GM19463 (cell line): ENCODE measurements at regions not wholly inside any gene's neighbourhood (a gene's known extent, or its start where the extent isn't known, plus 50 kb on each side); places are given as distances from the start of the nearest gene placed in this dataset.

ENCODE experiments used
- ATAC-seq: cut with Tn5 transposase; IDR thresholded peaks from one replicate; pipeline ENCODE4 v1.9.1; 2021; ENCODE audit warnings: mild to moderate bottlenecking, moderate library complexity; ENCODE audit not compliant: unreplicated experiment

DNA sequence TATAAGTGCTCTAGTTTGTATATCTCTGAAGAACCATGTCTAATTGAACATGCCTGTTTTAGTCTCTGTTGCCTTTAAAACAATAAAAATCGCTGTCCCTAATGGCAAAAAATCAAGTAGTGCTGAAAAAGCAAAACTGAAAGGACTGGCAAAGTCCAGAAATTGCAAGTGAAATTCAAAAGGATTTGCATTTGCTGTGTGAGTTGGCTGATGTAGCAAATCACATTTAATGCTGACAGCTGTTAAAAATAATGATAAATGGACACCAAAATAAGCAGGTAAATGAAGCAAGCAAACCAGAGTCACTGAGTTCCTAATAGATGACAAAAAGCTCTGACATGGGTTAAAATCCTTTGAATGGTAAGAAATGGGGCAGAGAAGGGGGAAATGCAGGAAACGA is 874.1 kb downstream of the GRM8 start:
- peak; percentile 53 for ATAC-seq

DNA sequence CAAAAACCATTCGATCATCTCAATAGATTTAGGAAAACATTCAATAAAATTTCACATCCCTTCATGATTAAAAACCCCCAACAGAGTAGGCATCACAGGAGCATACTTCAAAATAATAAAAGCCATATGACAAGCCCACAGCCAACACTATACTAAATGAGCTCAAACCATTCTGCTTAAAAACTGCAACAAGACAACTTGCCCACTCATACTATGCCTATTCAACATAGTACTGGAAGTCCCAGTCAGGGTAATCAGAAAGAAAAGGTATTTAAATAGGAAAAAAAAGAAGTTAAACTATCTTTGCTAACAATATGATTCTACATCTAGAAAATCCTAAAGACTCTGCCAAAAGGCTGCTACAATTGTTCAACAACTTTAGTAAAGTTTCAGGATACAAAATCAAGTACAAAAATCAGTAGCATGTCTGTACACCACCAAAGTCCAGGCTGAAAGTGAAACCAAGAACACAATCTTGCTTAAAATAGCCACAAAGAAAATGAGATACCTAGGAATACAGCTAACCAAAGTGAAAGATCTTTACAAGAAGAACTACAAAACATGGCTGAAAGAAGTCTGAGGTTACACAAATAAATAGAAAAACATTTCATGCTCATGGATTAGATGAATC is 882.6 kb downstream of the GRM8 start:
- ATAC-seq, result peak; percentile 58

DNA sequence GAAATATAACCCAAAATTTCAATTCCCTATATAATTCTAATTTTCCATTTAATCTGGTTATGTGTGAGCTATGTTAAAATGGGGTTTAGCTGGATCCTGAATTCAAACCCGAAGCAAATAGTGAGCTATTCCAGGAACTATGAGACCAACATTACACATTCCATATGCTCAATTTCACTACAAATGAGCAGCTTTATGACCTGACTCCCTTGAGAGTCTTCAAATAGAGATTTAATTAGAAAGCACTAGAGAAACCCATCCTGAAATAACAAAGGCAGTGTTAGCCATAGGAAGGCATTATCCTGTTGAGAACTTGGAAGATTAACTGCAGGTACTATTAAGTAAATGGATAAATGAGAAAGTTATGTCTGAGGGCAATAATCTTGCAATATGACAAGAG is 890.0 kb downstream of the GRM8 start:
- no peak for ATAC-seq

GRCh38 chr7:126361183-126361582 is 891.6 kb downstream of the GRM8 start:
- no peak for ATAC-seq

GRCh38 chr7:126339813-126340212 is 912.9 kb downstream of the GRM8 start:
- ATAC-seq, result no peak

DNA sequence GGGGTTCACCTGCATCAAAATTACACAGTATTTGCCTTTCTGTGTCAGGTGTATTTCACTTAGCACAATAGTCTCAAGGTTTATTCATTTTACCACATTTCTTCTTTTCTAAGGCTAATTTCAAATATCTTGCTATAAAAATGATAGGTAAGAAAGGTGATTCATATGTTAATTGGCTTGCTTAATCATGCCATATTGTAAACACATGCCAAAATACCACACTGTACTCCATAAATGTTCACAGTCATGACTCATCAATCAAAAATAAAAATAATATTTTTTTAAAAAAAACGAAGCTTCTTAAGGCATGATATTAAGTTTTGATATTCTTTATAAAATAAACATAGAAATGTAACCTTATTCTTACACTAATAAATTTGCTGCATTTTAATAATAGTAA is 947.1 kb downstream of the GRM8 start:
- ATAC-seq, result no peak

GRCh38 chr7:126303926-126304325 is 948.8 kb downstream of the GRM8 start:
- ATAC-seq, result no peak

DNA sequence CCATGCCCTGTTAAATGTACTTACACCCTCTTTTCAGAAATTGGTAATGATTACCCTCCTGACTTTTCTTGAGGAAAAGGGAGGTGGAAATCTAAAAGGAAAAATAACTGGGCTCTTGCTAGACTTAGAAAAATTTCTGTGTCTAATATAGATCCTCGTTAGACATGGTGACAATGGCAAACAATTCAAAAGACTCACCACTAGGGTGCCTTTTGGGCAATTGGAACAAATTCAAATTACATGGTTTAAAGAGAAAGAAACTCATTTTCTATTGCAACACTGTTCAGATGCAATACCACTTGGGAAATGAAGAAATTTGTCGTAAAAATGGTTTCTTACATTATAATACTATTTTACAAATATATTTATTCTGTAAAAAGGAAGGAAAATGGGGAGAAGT is 950.1 kb downstream of the GRM8 start:
- no peak for ATAC-seq

DNA sequence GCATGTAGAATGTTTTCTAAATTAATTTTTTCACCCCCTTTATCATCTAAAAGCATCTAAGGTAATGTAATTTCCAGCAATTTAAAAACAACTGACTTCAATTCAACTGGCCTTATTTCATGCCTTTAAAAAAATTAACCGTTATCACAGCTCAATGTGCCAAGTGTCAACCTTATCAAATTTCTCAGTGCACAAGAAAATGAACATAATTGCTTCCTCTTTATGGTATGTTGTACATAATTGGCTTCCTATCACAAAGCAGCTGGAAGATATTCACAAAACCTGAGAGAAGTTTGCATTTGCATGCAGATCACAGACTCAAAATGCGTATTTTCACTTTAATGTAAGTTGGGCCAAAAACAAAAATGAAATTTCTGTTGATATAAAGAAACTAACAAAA is 966.4 kb downstream of the GRM8 start:
- ATAC-seq, result no peak

DNA sequence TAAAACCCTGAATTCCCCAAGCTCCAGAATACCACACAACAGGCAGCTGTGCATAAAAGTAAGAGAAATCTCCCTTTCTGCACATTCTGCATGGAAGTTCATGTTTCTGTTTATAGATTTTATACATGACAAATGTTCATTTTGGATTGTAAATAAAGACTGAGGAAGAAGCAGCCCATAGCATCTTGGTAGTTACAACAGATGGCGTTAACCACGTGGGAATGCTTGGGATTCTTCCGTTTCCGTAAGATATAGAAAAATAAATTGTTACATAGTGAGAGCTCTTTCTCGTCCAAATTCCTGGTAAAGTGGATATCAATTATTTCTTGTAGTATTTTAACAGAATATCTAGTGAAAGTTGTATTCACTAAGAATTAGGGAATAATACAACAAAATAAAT is 1016.5 kb downstream of the GRM8 start:
- no peak for ATAC-seq

DNA sequence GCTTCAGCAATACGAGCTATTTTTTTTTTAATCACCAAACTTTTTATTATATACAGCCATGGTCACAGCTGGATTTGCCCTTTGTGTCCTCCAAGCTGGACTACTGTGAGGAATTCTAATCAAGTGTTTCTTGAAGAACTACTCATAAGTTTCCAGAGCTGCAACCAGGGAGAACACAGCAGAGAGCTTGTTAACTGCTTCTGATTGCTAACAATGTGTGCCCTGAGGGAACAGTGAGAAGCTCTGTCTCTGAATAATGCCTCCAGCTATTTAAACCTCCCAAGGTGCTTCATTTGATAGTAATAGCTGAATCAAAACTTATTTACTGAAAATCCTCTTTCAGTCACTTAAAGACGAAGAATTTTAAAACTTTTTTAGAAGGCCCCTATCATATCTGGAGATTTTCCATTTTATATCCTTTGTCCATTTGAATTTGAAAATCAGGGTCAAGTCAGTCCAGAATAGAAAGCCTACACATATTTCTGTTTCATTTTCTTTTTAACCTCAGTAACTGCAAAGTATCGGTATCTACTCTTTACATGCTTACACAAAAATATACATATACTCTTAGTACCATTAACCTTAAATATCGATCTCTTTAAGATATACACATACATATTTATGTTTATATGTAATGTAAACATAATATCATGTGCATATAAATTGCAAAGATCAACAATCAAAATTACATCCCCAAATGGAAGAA is 1024.2 kb downstream of the GRM8 start:
- no peak for ATAC-seq

- ATAC-seq, result no peak
Observed at GRCh38 chr7:126227643-126228042, 1025.1 kb downstream of the GRM8 start.

GRCh38 chr7:126227055-126227454 is 1025.7 kb downstream of the GRM8 start:
- no peak for ATAC-seq

- no peak for ATAC-seq
Observed at GRCh38 chr7:126223729-126224128, 1029.0 kb downstream of the GRM8 start.

DNA sequence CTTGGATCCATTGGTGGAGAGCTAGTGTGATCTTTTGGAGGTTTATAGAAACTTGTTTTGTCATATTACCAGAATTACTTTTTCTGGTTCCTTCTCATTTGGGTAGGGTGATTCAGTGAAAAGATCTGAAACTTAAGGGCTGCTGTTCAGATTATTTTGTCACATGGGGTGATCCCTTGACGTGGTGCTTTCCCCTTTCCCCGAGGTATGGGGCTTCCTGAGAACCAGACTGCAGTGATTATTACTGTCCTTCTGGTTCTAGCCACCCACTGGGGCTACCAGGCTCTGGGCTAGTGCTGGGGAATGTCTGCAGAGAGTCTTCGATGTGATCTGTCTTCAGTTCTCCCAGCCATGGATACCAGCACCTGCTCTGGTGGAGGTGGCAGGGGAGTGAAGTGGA is 1030.0 kb downstream of the GRM8 start:
- no peak for ATAC-seq

DNA sequence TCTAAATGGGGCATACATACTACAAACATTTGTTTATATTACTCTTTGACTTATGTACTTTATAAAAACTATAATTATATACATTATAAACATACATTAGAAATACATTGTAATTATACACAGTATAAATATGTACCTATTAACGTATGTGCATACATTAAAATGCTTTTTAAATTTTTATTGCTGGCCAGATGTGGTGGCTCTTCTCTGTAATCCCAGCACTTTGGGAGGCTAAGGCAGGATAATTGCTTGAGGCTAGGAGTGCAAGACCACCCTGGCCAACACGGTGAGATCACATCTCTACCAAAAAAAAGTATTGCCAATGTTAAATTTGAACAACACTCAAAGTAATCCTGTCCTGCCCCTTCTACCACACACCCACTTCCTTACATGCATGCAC is 1037.0 kb downstream of the GRM8 start:
- no peak for ATAC-seq

GRCh38 chr7:126213876-126214275 is 1038.9 kb downstream of the GRM8 start:
- no peak for ATAC-seq

- ATAC-seq, result no peak
Observed at GRCh38 chr7:126211875-126212274, 1040.9 kb downstream of the GRM8 start.

DNA sequence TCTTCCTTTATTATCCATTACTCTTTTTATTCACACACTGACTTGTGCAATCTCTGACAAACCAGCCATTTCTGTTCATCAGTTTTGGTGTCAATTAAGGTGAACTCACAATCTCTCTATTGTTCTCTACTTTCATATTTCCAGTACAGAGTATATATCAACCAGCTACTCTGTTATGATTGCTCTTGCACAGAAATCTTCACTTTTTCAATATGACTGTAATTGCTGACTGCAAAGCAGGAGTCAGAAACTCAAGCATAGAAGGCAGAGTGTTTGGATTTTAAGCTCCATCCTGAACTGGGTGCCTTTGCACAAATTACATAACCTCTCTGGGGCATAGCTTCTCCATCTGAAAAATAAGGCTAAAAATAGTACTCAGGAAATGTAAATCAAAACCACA is 1042.0 kb downstream of the GRM8 start:
- ATAC-seq, result peak; percentile 70

GRCh38 chr7:126203185-126203584 is 1049.6 kb downstream of the GRM8 start:
- ATAC-seq, result no peak

DNA sequence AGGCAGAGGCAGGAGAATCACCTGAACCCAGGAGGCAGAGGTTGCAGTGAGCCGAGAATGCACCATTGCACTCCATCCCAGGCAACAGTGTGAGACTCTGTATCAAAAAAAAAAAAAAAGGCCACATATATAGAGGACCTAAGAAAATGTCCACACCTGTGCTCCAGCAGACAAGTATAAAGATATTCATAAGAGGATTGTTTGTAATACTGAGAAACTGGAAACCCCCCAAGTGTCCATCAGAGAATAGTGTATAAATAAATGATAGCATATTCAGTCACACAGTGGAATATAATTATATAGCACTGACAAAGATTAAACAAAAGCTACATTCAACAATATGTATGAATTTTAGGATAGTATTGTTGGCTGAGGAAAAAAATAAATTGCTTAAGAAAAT is 1050.6 kb downstream of the GRM8 start:
- ATAC-seq, result no peak

DNA sequence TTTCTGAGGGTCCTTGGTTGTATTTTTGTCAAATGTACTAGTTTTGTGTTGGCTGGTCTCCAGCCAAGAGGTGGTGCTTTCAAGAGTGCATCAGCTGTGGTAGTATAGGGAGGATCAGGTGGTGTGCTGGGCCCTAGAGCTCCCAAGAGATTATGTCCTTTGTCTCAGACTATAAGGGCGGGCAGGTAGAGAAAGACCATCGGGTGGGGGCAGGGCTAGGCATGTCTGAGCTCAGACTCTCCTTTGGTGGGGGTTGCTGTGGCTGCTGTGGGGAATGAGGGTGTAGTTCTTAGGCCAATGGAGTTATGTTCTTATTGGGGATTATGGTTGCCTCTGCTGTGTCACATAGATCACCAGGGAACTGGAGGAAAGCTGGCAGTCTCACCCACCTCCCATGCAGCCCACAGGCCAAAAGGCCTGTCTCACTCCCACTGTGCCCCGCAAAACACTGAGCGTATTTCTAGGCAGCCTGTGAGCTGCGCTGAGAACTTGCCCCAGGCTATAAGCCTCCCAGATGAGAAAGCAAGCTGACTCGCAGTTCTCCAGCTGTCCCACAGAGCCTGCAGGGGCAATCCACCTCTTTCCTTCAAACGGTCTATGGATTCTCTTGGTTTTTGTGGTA is 1066.7 kb downstream of the GRM8 start:
- no peak for ATAC-seq
